Esophagus muscularis mucosa (tissue), 4 donors: ENCODE measurements at regions not wholly inside any gene's neighbourhood (a gene's known extent, or its start where the extent isn't known, plus 50 kb on each side); places are given as distances from the start of the nearest gene placed in this dataset.

Experiments used
- CTCF ChIP-seq, 3 experiments: fragments of 200-600 bp in 2 of 3; fragments of 450-650 bp in 1 of 3; sonication (generic) in 2 of 3; IDR thresholded peaks; one replicate each; pipeline ENCODE4 v1.5.1; 2017 to 2019; ENCODE audit warnings: antibody characterized with exemption in 3 of 3, mild to moderate bottlenecking in 2 of 3, moderate library complexity in 1 of 3
- EP300 ChIP-seq: sonication (generic); formaldehyde crosslinking; IDR thresholded peaks from one replicate; pipeline ENCODE4 v1.6.1; 2017; ENCODE audit warnings: antibody characterized with exemption
- POLR2A ChIP-seq: fragments of 450-650 bp; IDR thresholded peaks from one replicate; pipeline ENCODE4 v1.6.1; 2017; ENCODE audit warnings: antibody characterized with exemption, moderate library complexity, mild to moderate bottlenecking, low read depth
- POLR2AphosphoS5 ChIP-seq, 2 donors: sonication (generic); formaldehyde crosslinking; IDR thresholded peaks; one replicate each; pipeline ENCODE4 v1.6.1; 2017; ENCODE audit warnings: antibody characterized with exemption in 2 of 2

GRCh38 chr2:104028061-104028460, 825.9 kb upstream of the POU3F3 start:
- no peak for TF ChIP-seq CTCF (IDR thresholded peaks at IDR 0.05)
- no peak for TF ChIP-seq POLR2AphosphoS5 (IDR thresholded peaks at IDR 0.05)
- TF ChIP-seq EP300 = no peak
- TF ChIP-seq POLR2A = no peak
